Liver (tissue), 8 donors: ENCODE measurements at regions not wholly inside any gene's neighbourhood (a gene's known extent, or its start where the extent isn't known, plus 50 kb on each side); places are given as distances from the start of the nearest gene placed in this dataset.

Source experiments
- DNase-seq: peaks from one replicate; pipeline ENCODE4 v3.0.0-alpha.2; 2017; ENCODE audit warnings: low spot score
- H3K27ac ChIP-seq, 2 donors: one replicate each; pipeline ENCODE4 v1.7.0; 2013; ENCODE audit warnings: inconsistent platforms in 2 of 2, low read length in 2 of 2, control low read depth in 1 of 2, low read depth in 1 of 2, mild to moderate bottlenecking in 1 of 2
- H3K27me3 ChIP-seq, 4 donors: one replicate each; pipeline versions ENCODE4 v1.6.1 to v1.7.0; 2013; ENCODE audit warnings: low read length in 3 of 4, inconsistent platforms in 1 of 4, mild to moderate bottlenecking in 1 of 4, moderate library complexity in 1 of 4; ENCODE audit not compliant: control insufficient read depth in 4 of 4, insufficient read depth in 4 of 4
- H3K36me3 ChIP-seq, 4 donors: one replicate each; pipeline versions ENCODE4 v1.6.1 to v1.7.0; 2013; ENCODE audit warnings: low read length in 3 of 4, mild to moderate bottlenecking in 3 of 4, low read depth in 1 of 4, moderate library complexity in 1 of 4; ENCODE audit not compliant: control insufficient read depth in 4 of 4, insufficient read depth in 3 of 4
- H3K4me1 ChIP-seq, 4 donors: one replicate each; pipeline versions ENCODE4 v1.6.1 to v1.7.0; 2013; ENCODE audit warnings: low read length in 3 of 4, mild to moderate bottlenecking in 3 of 4, moderate library complexity in 1 of 4; ENCODE audit not compliant: control insufficient read depth in 4 of 4, insufficient read depth in 4 of 4
- H3K4me3 ChIP-seq, 3 donors: one replicate each; pipeline versions ENCODE4 v1.6.1 to v1.7.0; 2013; ENCODE audit warnings: low read length in 3 of 3, control low read depth in 1 of 3, low read depth in 1 of 3, mild to moderate bottlenecking in 1 of 3
- H3K9ac ChIP-seq, 2 donors: one replicate each; pipeline ENCODE4 v1.7.0; 2013; ENCODE audit warnings: low read length in 2 of 2, mild to moderate bottlenecking in 2 of 2, moderate library complexity in 2 of 2, control low read depth in 1 of 2, low read depth in 1 of 2
- H3K9me3 ChIP-seq, 4 donors: one replicate each; pipeline versions ENCODE4 v1.6.1 to v1.7.0; 2013; ENCODE audit warnings: low read length in 3 of 4; ENCODE audit not compliant: control insufficient read depth in 4 of 4
- ATF3 ChIP-seq: IDR thresholded peaks from 2 replicates; pipeline ENCODE4 v1.6.1; 2016; ENCODE audit warnings: antibody characterized with exemption
- CTCF ChIP-seq: fragments of 150-350 bp; IDR thresholded peaks from 2 replicates; pipeline ENCODE4 v1.5.1; 2017; ENCODE audit warnings: improper control_type of control experiment, low read depth, low read length; ENCODE audit not compliant: missing input control
- EGR1 ChIP-seq, 2 donors: IDR thresholded peaks; 2 replicates each; pipeline ENCODE4 v1.6.1; 2016 to 2018; ENCODE audit warnings: antibody characterized with exemption in 2 of 2, low read depth in 2 of 2
- FOXA1 ChIP-seq: IDR thresholded peaks from 2 replicates; pipeline ENCODE4 v1.6.1; 2016; ENCODE audit warnings: antibody characterized with exemption
- FOXA2 ChIP-seq: IDR thresholded peaks from 2 replicates; pipeline ENCODE4 v1.6.1; 2016; ENCODE audit warnings: antibody characterized with exemption
- GABPA ChIP-seq, 2 donors: IDR thresholded peaks in 1 of 2; conservative IDR thresholded peaks in 1 of 2; 2 replicates each; pipeline ENCODE4 v1.6.1; 2016; ENCODE audit warnings: antibody characterized with exemption in 2 of 2, mild to moderate bottlenecking in 1 of 2, moderate library complexity in 1 of 2
- HNF4A ChIP-seq, 2 donors: conservative IDR thresholded peaks; 2 replicates each; pipeline ENCODE4 v1.6.1; 2016; ENCODE audit warnings: antibody characterized with exemption in 2 of 2, mild to moderate bottlenecking in 2 of 2
- HNF4G ChIP-seq: IDR thresholded peaks from 2 replicates; pipeline ENCODE4 v1.6.1; 2016; ENCODE audit warnings: antibody characterized with exemption
- JUND ChIP-seq, 2 donors: IDR thresholded peaks; 2 replicates each; pipeline ENCODE4 v1.6.1; 2016; ENCODE audit warnings: antibody characterized with exemption in 2 of 2
- MAX ChIP-seq: IDR thresholded peaks from 2 replicates; pipeline ENCODE4 v1.6.1; 2016; ENCODE audit warnings: antibody characterized with exemption
- NR2F2 ChIP-seq: IDR thresholded peaks from 2 replicates; pipeline ENCODE4 v1.6.1; 2016; ENCODE audit warnings: antibody characterized with exemption
- RAD21 ChIP-seq, 2 donors: IDR thresholded peaks; 2 replicates each; pipeline ENCODE4 v1.6.1; 2016; ENCODE audit warnings: antibody characterized with exemption in 2 of 2, mild to moderate bottlenecking in 2 of 2
- REST ChIP-seq: IDR thresholded peaks from 2 replicates; pipeline ENCODE4 v1.6.1; 2016; ENCODE audit warnings: antibody characterized with exemption, mild to moderate bottlenecking
- RXRA ChIP-seq, 2 donors: IDR thresholded peaks; 2 replicates each; pipeline ENCODE4 v1.6.1; 2017 to 2018; ENCODE audit warnings: antibody characterized with exemption in 2 of 2, mild to moderate bottlenecking in 1 of 2
- SP1 ChIP-seq: IDR thresholded peaks from 2 replicates; pipeline ENCODE4 v1.6.1; 2018; ENCODE audit warnings: antibody characterized with exemption, mild to moderate bottlenecking
- TAF1 ChIP-seq: conservative IDR thresholded peaks from 2 replicates; pipeline ENCODE4 v1.6.1; 2016; ENCODE audit warnings: antibody characterized with exemption, mild to moderate bottlenecking
- YY1 ChIP-seq: IDR thresholded peaks from 2 replicates; pipeline ENCODE4 v1.6.1; 2016; ENCODE audit warnings: antibody characterized with exemption, mild to moderate bottlenecking
- ZBTB33 ChIP-seq: IDR thresholded peaks from 2 replicates; pipeline ENCODE4 v1.6.1; 2016; ENCODE audit warnings: antibody characterized with exemption
- whole genome bisulfite sequencing: extraction: QIAGEN DNeasy Blood & Tissue Kit; methylation state at CpG from one replicate; pipeline ENCODE4 v1.1.7; 2013; 5-methylcytosine and 5-hydroxymethylcytosine counted together
- donor health status: healthy.
- donor health status: healthy.
- donor health status: healthy.
- donor health status: healthy.
- donor health status: healthy.

- H3K36me3 ChIP-seq: no peaks in the 10 kb centered on the region
- no peak for TF ChIP-seq EGR1 (IDR thresholded peaks at IDR 0.05; ENCODE audit: low read depth in 2 of 2)
- no peak for TF ChIP-seq GABPA (IDR thresholded peaks at IDR 0.05 in 1 of 2, conservative IDR thresholded peaks at IDR 0.05 in 1 of 2)
- no peak for TF ChIP-seq REST
- no peak for TF ChIP-seq HNF4G
- no peak for TF ChIP-seq RXRA (IDR thresholded peaks at IDR 0.05)
- TF ChIP-seq RAD21 (IDR thresholded peaks at IDR 0.05): no peak
- no peak for TF ChIP-seq JUND (IDR thresholded peaks at IDR 0.05)
- no peak for TF ChIP-seq FOXA2
- TF ChIP-seq ZBTB33: no peak
- TF ChIP-seq HNF4A (conservative IDR thresholded peaks at IDR 0.05): no peak
- TF ChIP-seq MAX: no peak
- H3K27ac ChIP-seq: no peak overlapping the region
- H3K4me3 ChIP-seq: no peak overlapping the region
- no peak overlapping the region for H3K9ac ChIP-seq
- no peaks in the 10 kb centered on the region for H3K27me3 ChIP-seq
- WGBS: 86% methylated on average over 7 of the region's 7 CpGs
- H3K9me3 ChIP-seq: no peaks in the 10 kb centered on the region
- no peak for DNase-seq
- H3K4me1 ChIP-seq: no peaks in the 10 kb centered on the region
These were observed 228.0 kb downstream of the PIK3C3 start for GRCh38 chr18:42182728-42183700.

GRCh38 chr18:42183746-42184145 is 228.7 kb downstream of the PIK3C3 start:
- no peak for DNase-seq
- 79% methylated on average over 4 of the region's 4 CpGs for WGBS
- Histone ChIP-seq H3K4me3 (no peak overlapping the region), H3K9me3 (no peaks in the 10 kb centered on the region), H3K27me3 (no peaks in the 10 kb centered on the region), H3K9ac (no peak overlapping the region), H3K36me3 (peaks cover 0 to 3% (median 0%) of the 10 kb centered on the region in 4 donors), H3K27ac (no peak overlapping the region), H3K4me1 (no peaks in the 10 kb centered on the region)
- TF ChIP-seq YY1: no peak
- no peak for TF ChIP-seq RXRA (IDR thresholded peaks at IDR 0.05)
- TF ChIP-seq FOXA1: no peak
- TF ChIP-seq RAD21 (IDR thresholded peaks at IDR 0.05): no peak
- no peak for TF ChIP-seq HNF4A (conservative IDR thresholded peaks at IDR 0.05)
- TF ChIP-seq MAX: no peak
- TF ChIP-seq EGR1 (IDR thresholded peaks at IDR 0.05; ENCODE audit: low read depth in 2 of 2): no peak
- TF ChIP-seq HNF4G: no peak
- TF ChIP-seq FOXA2: no peak
- TF ChIP-seq NR2F2: no peak
- TF ChIP-seq CTCF: no peak
- TF ChIP-seq TAF1: no peak
- no peak for TF ChIP-seq SP1
- TF ChIP-seq ATF3: no peak
- TF ChIP-seq ZBTB33: no peak
- TF ChIP-seq JUND (IDR thresholded peaks at IDR 0.05): no peak
- TF ChIP-seq GABPA (IDR thresholded peaks at IDR 0.05 in 1 of 2, conservative IDR thresholded peaks at IDR 0.05 in 1 of 2): no peak
